Kidney (tissue), 13 donors: ENCODE measurements at regions not wholly inside any gene's neighbourhood (a gene's known extent, or its start where the extent isn't known, plus 50 kb on each side); places are given as distances from the start of the nearest gene placed in this dataset.

Experiments
- DNase-seq, 5 donors: peaks; one replicate each; pipeline ENCODE4 v3.0.0-alpha.2; 2013 to 2020
- FAIRE-seq: peaks from 2 replicates; lab custom pipeline; 2012; peaks lifted over from hg19 to GRCh38; lab: Jason Lieb, UNC
- H3K27ac ChIP-seq, 2 donors: one replicate each; pipeline ENCODE4 v1.7.0; 2013; ENCODE audit warnings: low read depth in 2 of 2, low read length in 2 of 2, inconsistent platforms in 1 of 2
- H3K27me3 ChIP-seq: one replicate; pipeline ENCODE4 v1.7.1; 2013; ENCODE audit warnings: low read length, inconsistent platforms; ENCODE audit not compliant: control insufficient read depth, insufficient read depth
- H3K36me3 ChIP-seq, 3 donors: one replicate each; pipeline versions ENCODE4 v1.7.0 to v1.7.1; 2013; ENCODE audit warnings: low read length in 3 of 3, control low read depth in 1 of 3, inconsistent platforms in 1 of 3; ENCODE audit not compliant: insufficient read depth in 3 of 3, control insufficient read depth in 2 of 3
- H3K4me1 ChIP-seq, 3 donors: one replicate each; pipeline versions ENCODE4 v1.7.0 to v1.7.1; 2013; ENCODE audit warnings: low read length in 3 of 3, inconsistent platforms in 1 of 3, low read depth in 1 of 3; ENCODE audit not compliant: control insufficient read depth in 2 of 3, insufficient read depth in 2 of 3
- H3K4me3 ChIP-seq, 3 donors: one replicate each; pipeline versions ENCODE4 v1.7.0 to v1.8.1; 2013; ENCODE audit warnings: low read length in 3 of 3, control low read depth in 1 of 3, inconsistent platforms in 1 of 3
- H3K9ac ChIP-seq, 3 donors: one replicate each; pipeline versions ENCODE4 v1.7.0 to v1.7.1; 2013; ENCODE audit warnings: low read length in 3 of 3, control low read depth in 1 of 3, inconsistent platforms in 1 of 3
- H3K9me3 ChIP-seq, 3 donors: one replicate each; pipeline versions ENCODE4 v1.7.0 to v1.7.1; 2013; ENCODE audit warnings: low read length in 3 of 3, control low read depth in 1 of 3, inconsistent platforms in 1 of 3; ENCODE audit not compliant: control insufficient read depth in 2 of 3, insufficient read depth in 1 of 3
- intact Hi-C: fragments of 100-400 bp; cut with DNase I; formaldehyde crosslinking; loops from one replicate; pipeline ENCODE4 v1.11.1; 2022
- TF ChIP-seq, protein P1 (sequence below): IDR thresholded peaks from 3 replicates; pipeline ENCODE4 v1.5.1; 2012; ENCODE audit warnings: mild to moderate bottlenecking, moderate library complexity, borderline replicate concordance; ENCODE audit not compliant: insufficient read depth; ENCODE audit errors: extremely low read depth
- donor health status: control.
- donor health status: control.
- donor health status: control.
- donor health status: control.
- donor health status: control.
- donor health status: DM: yes; HTN: yes; CAD: no.
- donor health status: Normal renal cell carcinoma (clear cell type).

DNA sequence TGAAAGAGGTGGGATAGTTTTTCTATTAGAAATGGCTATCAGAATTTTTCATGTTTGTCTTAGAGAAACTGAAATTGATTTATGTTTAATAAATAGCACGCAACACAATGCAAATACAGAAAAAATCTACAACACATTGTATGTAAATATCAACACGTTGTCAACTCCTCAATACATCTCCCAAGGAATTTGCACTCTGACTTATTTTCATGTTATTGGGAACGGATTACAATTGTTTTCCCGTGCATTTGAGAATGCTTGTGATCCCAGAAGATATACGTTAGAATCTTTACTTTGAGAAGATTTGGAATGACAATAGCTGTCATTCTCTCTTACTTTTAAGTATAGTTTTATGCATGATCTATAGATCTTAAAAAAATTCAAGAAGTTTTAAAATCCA lies 313.8 kb upstream of the AKR1E2 start:
- DNase-seq, result no peak
- no peaks in the 10 kb centered on the region for H3K36me3 ChIP-seq
- no peaks in the 10 kb centered on the region for H3K27me3 ChIP-seq
- no peak for FAIRE-seq
- no peaks in the 10 kb centered on the region for H3K9me3 ChIP-seq
- H3K4me1 ChIP-seq, result peaks cover 0 to 3% (median 0%) of the 10 kb centered on the region in 3 donors
- no peak overlapping the region for H3K27ac ChIP-seq
- no peak overlapping the region for H3K4me3 ChIP-seq
- no peak overlapping the region for H3K9ac ChIP-seq
- intact Hi-C loops, result no loop called here
- TF ChIP-seq, protein P1, sequence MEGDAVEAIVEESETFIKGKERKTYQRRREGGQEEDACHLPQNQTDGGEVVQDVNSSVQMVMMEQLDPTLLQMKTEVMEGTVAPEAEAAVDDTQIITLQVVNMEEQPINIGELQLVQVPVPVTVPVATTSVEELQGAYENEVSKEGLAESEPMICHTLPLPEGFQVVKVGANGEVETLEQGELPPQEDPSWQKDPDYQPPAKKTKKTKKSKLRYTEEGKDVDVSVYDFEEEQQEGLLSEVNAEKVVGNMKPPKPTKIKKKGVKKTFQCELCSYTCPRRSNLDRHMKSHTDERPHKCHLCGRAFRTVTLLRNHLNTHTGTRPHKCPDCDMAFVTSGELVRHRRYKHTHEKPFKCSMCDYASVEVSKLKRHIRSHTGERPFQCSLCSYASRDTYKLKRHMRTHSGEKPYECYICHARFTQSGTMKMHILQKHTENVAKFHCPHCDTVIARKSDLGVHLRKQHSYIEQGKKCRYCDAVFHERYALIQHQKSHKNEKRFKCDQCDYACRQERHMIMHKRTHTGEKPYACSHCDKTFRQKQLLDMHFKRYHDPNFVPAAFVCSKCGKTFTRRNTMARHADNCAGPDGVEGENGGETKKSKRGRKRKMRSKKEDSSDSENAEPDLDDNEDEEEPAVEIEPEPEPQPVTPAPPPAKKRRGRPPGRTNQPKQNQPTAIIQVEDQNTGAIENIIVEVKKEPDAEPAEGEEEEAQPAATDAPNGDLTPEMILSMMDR, result no peak

DNA sequence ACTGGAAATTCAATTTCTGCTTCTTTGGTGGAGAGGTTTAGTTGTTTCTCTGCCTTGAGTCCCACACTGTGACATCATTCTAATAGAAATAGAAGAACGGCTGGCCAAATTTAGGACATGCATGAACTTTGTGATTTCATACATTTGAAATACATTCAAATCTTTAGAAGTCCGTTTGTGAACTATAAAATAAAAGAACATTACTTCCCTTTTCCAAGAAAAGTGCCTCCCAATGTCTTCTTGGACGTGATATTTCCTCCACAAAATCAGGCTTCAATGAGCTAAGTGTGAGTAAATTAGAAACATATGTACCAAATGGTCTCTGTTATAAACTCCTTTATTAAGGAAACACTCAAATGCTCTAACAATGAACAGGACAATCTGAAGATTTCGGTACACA lies 314.5 kb upstream of the AKR1E2 start:
- no peaks in the 10 kb centered on the region for H3K36me3 ChIP-seq
- H3K4me1 ChIP-seq, result peaks cover 0 to 3% (median 0%) of the 10 kb centered on the region in 3 donors
- no peak overlapping the region for H3K9ac ChIP-seq
- TF ChIP-seq, protein P1, result no peak
- H3K27me3 ChIP-seq, result no peaks in the 10 kb centered on the region
- FAIRE-seq, result no peak
- H3K4me3 ChIP-seq, result no peak overlapping the region
- H3K9me3 ChIP-seq, result no peaks in the 10 kb centered on the region
- H3K27ac ChIP-seq, result no peak overlapping the region
- intact Hi-C loops, result no loop called here
- DNase-seq, result no peak

DNA sequence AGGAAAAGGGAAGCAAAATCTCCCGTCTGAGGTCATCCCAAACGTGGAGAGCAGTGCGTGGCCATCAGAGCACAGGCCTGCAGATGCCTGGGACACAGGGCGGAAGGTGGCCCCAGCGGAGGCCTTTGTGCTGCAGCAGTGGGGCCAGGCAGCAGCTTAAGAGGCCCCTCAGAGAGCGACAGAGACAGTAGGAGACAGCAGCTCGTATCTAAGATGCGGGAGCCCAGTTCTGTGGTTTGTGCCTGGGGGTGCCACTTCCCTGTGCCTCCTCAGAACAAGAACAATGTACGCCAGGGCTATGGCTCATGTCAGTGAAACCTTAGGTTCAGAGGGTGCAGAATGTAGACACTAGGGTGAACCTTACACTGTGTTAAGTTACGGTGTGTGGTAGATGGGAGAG lies 316.6 kb upstream of the AKR1E2 start:
- FAIRE-seq (no peak), DNase-seq (no peak)
- Histone ChIP-seq H3K27ac (no peak overlapping the region), H3K27me3 (no peaks in the 10 kb centered on the region), H3K4me3 (no peak overlapping the region), H3K36me3 (no peaks in the 10 kb centered on the region), H3K4me1 (peaks cover 0 to 3% (median 0%) of the 10 kb centered on the region in 3 donors), H3K9me3 (no peaks in the 10 kb centered on the region), H3K9ac (no peak overlapping the region)
- TF ChIP-seq, protein P1, result no peak
- intact Hi-C loops, result no loop called here

DNA sequence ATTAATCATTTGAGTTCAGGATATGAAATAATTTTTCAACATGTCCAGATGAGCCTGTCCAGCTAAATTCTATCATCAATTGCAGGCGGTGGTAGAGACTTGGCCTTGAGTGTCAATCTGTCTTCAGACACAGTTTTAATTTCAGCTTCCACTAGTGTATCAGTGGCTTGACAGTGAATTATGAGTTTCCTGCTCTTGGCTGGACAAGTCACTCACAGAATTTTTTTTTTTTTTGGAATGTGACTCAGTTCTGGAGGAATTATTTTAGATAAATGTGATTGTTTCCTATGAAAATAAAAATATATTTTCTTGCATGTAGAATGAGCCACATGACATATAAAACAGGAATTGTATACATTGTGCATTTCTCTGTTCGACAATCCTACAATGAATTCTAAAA lies 319.9 kb upstream of the AKR1E2 start:
- no peaks in the 10 kb centered on the region for H3K36me3 ChIP-seq
- H3K9me3 ChIP-seq, result no peaks in the 10 kb centered on the region
- H3K27me3 ChIP-seq, result no peaks in the 10 kb centered on the region
- H3K4me3 ChIP-seq, result no peak overlapping the region
- FAIRE-seq (no peak), DNase-seq (no peak)
- TF ChIP-seq, protein P1, result no peak
- intact Hi-C loops, result no loop called here
- no peak overlapping the region for H3K9ac ChIP-seq
- H3K27ac ChIP-seq, result no peak overlapping the region
- H3K4me1 ChIP-seq, result peaks cover 0 to 3% (median 0%) of the 10 kb centered on the region in 3 donors
